Gastrocnemius medialis (tissue), 4 donors: ENCODE measurements at regions not wholly inside any gene's neighbourhood (a gene's known extent, or its start where the extent isn't known, plus 50 kb on each side); places are given as distances from the start of the nearest gene placed in this dataset.

ENCODE experiments used
- ATAC-seq, 2 donors: fragments of 150-250 bp; one replicate each; pipeline ENCODE4 v1.9.1; 2016
- DNase-seq, 2 donors: peaks; one replicate each; pipeline ENCODE4 v3.0.0-alpha.2; 2019
- H3K27ac ChIP-seq, 4 donors: fragments of 200-600 bp; sonication (generic); 1 replicate in 1 of 4; 2 replicates in 3 of 4; pipeline ENCODE4 v1.5.1; 2016 to 2018; ENCODE audit warnings: mild to moderate bottlenecking in 2 of 4, moderate library complexity in 1 of 4
- H3K27me3 ChIP-seq, 3 donors: fragments of 200-600 bp; sonication (generic) in 2 of 3; 1 replicate in 1 of 3; 2 replicates in 2 of 3; pipeline versions ENCODE4 v1.5.1 to v1.6.0; 2016 to 2019; ENCODE audit warnings: mild to moderate bottlenecking in 1 of 3, moderate library complexity in 1 of 3
- H3K36me3 ChIP-seq, 2 donors: fragments of 200-600 bp; sonication (generic) in 1 of 2; one replicate each; pipeline ENCODE4 v1.5.1; 2017 to 2018
- H3K4me1 ChIP-seq, 2 donors: fragments of 200-600 bp; sonication (generic) in 1 of 2; one replicate each; pipeline ENCODE4 v1.5.1; 2016 to 2017; ENCODE audit warnings: mild to moderate bottlenecking in 2 of 2
- H3K4me3 ChIP-seq, 4 donors: fragments of 200-600 bp; sonication (generic) in 3 of 4; 1 replicate in 1 of 4; 2 replicates in 3 of 4; pipeline ENCODE4 v1.5.1; 2016 to 2019; ENCODE audit warnings: mild to moderate bottlenecking in 2 of 4
- H3K9me3 ChIP-seq, 3 donors: fragments of 200-600 bp; sonication (generic) in 2 of 3; 1 replicate in 1 of 3; 2 replicates in 2 of 3; pipeline ENCODE4 v1.5.1; 2016 to 2019
- POLR2A ChIP-seq, 2 donors: fragments of 450-650 bp; IDR thresholded peaks; one replicate each; pipeline ENCODE4 v1.6.1; 2017; ENCODE audit warnings: antibody characterized with exemption in 2 of 2, mild to moderate bottlenecking in 2 of 2, moderate library complexity in 2 of 2
- in situ Hi-C, 4 donors: fragments of 200-750 bp; cut with MboI; loops; one replicate each; pipeline versions ENCODE4 v1.15.0 to v1.8.0; 2017; ENCODE audit warnings: low sequenced_read_pairs in 4 of 4
- intact Hi-C: fragments of 100-400 bp; cut with DNase I; formaldehyde crosslinking; loops from one replicate; pipeline ENCODE4 v1.15.1; 2023; ENCODE audit warnings: low total_unique reads
- TF ChIP-seq, protein P1 (sequence below), 5 experiments: fragments of 450-650 bp in 3 of 5; fragments of 200-600 bp in 2 of 5; sonication (generic) in 2 of 5; IDR thresholded peaks in 4 of 5; conservative IDR thresholded peaks in 1 of 5; 1 replicate in 4 of 5; 2 replicates in 1 of 5; pipeline ENCODE4 v1.5.1; 2016 to 2019; ENCODE audit warnings: antibody characterized with exemption in 5 of 5, mild to moderate bottlenecking in 3 of 5, moderate library complexity in 3 of 5

DNA sequence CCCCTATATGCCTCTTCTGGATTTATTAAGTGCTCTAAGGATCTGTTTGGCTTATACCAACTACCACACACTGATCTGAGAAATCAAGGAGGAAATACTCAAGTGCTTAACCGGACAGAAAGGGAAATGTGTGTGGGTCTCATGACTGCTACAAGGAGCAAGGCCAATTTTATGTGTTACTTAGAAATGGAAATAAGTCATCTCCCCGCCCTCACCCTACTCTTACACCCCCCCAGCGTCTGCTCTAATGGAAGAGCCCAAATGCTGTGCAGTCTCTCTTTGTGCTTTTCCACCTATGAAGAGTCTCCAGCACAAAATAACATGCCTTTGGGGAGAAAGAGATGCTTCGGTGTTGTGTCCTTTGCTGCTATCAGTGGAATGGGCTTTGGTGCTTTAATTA lies 428.8 kb upstream of the ARID1B start:
- H3K4me1 ChIP-seq = no peaks in the 10 kb centered on the region
- intact Hi-C loops (no loop called here), in situ Hi-C loops (no loop called here)
- H3K36me3 ChIP-seq = no peaks in the 10 kb centered on the region
- no peak for DNase-seq
- peak overlapping the region in 1 of 4 donors; percentile 26 for H3K27ac ChIP-seq
- no peaks in the 10 kb centered on the region for H3K27me3 ChIP-seq
- no peak overlapping the region for H3K4me3 ChIP-seq
- H3K9me3 ChIP-seq = no peaks in the 10 kb centered on the region
- TF ChIP-seq, protein P1, sequence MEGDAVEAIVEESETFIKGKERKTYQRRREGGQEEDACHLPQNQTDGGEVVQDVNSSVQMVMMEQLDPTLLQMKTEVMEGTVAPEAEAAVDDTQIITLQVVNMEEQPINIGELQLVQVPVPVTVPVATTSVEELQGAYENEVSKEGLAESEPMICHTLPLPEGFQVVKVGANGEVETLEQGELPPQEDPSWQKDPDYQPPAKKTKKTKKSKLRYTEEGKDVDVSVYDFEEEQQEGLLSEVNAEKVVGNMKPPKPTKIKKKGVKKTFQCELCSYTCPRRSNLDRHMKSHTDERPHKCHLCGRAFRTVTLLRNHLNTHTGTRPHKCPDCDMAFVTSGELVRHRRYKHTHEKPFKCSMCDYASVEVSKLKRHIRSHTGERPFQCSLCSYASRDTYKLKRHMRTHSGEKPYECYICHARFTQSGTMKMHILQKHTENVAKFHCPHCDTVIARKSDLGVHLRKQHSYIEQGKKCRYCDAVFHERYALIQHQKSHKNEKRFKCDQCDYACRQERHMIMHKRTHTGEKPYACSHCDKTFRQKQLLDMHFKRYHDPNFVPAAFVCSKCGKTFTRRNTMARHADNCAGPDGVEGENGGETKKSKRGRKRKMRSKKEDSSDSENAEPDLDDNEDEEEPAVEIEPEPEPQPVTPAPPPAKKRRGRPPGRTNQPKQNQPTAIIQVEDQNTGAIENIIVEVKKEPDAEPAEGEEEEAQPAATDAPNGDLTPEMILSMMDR (IDR thresholded peaks at IDR 0.05 in 4 of 5, conservative IDR thresholded peaks at IDR 0.05 in 1 of 5) = no peak
- ATAC-seq = no peak

DNA sequence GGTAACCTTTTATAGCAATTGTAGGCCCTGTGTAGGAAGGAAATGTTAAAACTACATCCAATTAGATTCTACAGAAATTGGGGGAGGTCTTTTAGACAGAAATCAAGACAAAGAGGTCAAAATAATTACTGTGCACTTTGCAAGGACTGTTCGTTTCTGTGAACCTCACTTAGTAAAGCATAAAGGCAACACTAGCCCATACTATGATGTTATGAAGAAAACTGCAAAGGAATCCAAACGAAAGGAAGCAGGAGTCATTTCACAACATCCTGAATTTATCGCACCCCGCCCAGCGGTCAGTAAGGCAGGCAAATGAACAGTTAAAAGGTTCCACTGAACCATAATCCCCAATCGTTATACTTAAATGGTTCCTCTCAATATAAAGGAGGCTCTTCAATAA lies 429.5 kb upstream of the ARID1B start:
- peak overlapping the region in 2 of 4 donors; percentile 7 to 26 for H3K27ac ChIP-seq

DNA sequence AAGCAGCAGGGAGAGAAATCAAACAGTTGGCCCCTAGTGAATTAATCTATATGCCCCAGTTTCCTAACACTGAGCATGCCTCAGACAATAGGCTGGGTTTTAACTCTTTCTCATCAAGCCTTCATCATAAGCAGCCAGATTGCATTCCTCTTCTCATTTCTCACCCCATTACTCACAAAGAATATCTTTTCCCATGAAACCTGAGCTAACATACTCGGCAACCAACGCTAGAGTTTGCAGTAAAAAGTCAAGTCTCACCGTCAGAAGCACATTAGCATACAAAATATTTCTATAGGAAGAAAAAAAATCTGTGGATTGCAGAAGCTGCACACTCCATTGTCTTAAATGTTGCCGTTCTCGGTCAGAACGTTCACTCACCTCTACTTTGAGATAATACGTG lies 429.9 kb upstream of the ARID1B start:
- H3K27me3 ChIP-seq = no peaks in the 10 kb centered on the region
- H3K36me3 ChIP-seq = no peaks in the 10 kb centered on the region
- no peak for DNase-seq
- intact Hi-C loops (no loop called here), in situ Hi-C loops (no loop called here)
- no peak for TF ChIP-seq POLR2A (IDR thresholded peaks at IDR 0.05)
- TF ChIP-seq, protein P1 (IDR thresholded peaks at IDR 0.05 in 4 of 5, conservative IDR thresholded peaks at IDR 0.05 in 1 of 5) = no peak
- no peak overlapping the region for H3K4me3 ChIP-seq
- H3K4me1 ChIP-seq = no peaks in the 10 kb centered on the region
- H3K9me3 ChIP-seq = no peaks in the 10 kb centered on the region
- ATAC-seq = no peak
- H3K27ac ChIP-seq = peak overlapping the region in 1 of 4 donors; percentile 26

More for the DNA sequence above, 429.5 kb upstream of the ARID1B start:
- Histone ChIP-seq H3K36me3 (no peaks in the 10 kb centered on the region), H3K27me3 (no peaks in the 10 kb centered on the region), H3K4me1 (no peaks in the 10 kb centered on the region), H3K9me3 (no peaks in the 10 kb centered on the region), H3K4me3 (no peak overlapping the region)
- no peak for ATAC-seq
- TF ChIP-seq, protein P1 (IDR thresholded peaks at IDR 0.05 in 4 of 5, conservative IDR thresholded peaks at IDR 0.05 in 1 of 5) = no peak
- no peak for TF ChIP-seq POLR2A (IDR thresholded peaks at IDR 0.05)
- in situ Hi-C loops (no loop called here), intact Hi-C loops (no loop called here)
- DNase-seq = no peak

DNA sequence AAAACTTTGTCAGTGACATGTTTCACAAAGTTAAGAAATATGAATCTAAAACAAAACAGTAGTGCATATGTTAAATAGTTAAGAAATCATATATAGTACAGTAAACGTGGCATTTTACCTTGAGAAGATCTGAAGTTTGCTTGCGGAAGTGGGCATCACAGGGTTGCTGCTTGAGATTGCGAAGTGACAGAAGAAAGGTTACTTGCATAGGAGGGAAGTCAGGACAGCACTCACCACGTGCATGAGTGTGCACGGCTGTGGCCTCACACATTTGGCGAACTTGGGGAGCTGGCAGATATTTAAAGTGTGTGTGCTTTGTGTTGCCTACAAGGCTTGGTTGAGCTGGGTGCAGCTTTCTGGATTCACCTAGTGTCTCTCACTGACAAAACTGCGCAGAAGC lies 431.5 kb upstream of the ARID1B start:
- intact Hi-C loops = no loop called here
- no peak for TF ChIP-seq POLR2A (IDR thresholded peaks at IDR 0.05)
- TF ChIP-seq, protein P1 (IDR thresholded peaks at IDR 0.05 in 4 of 5, conservative IDR thresholded peaks at IDR 0.05 in 1 of 5) = no peak
- Histone ChIP-seq H3K9me3 (no peaks in the 10 kb centered on the region), H3K27me3 (no peaks in the 10 kb centered on the region), H3K27ac (no peak overlapping the region), H3K4me1 (no peaks in the 10 kb centered on the region), H3K4me3 (no peak overlapping the region), H3K36me3 (no peaks in the 10 kb centered on the region)
- DNase-seq (no peak), ATAC-seq (no peak)
- in situ Hi-C loops = no loop called here

DNA sequence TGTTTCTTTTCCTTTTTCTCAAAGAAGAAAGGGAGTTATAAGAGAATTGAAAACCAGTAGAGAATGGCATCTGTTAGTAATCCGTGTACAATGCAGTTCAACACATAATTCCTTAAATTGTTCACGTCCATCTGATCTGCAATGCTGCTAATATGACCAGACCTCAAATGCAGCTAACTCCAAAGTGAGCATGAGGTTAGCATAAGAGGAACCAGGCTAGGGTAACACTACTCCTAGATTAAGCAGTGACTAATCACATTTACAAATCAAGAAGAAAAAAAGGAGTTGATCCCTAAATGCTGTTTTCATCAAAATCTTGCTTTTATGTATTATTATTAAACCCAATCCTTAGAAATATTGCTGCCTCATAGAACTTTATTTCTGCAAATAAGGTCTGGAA lies 432.7 kb upstream of the ARID1B start:
- no peaks in the 10 kb centered on the region for H3K27me3 ChIP-seq
- no peaks in the 10 kb centered on the region for H3K4me1 ChIP-seq
- in situ Hi-C loops = no loop called here
- no peak for ATAC-seq
- no peak for DNase-seq
- H3K9me3 ChIP-seq = no peaks in the 10 kb centered on the region
- H3K36me3 ChIP-seq = no peaks in the 10 kb centered on the region
- no peak for TF ChIP-seq POLR2A (IDR thresholded peaks at IDR 0.05)
- TF ChIP-seq, protein P1 (IDR thresholded peaks at IDR 0.05 in 4 of 5, conservative IDR thresholded peaks at IDR 0.05 in 1 of 5) = no peak
- no peak overlapping the region for H3K4me3 ChIP-seq
- no peak overlapping the region for H3K27ac ChIP-seq
- intact Hi-C loops = no loop called here
